Astrocyte (in vitro differentiated cells and primary cell): ENCODE measurements at regions not wholly inside any gene's neighbourhood (a gene's known extent, or its start where the extent isn't known, plus 50 kb on each side); places are given as distances from the start of the nearest gene placed in this dataset.

ENCODE experiments used
- CTCF ChIP-seq: IDR thresholded peaks from 2 replicates; pipeline ENCODE4 v1.5.1; 2011; ENCODE audit warnings: low read depth, mild to moderate bottlenecking, inconsistent platforms, low read length, moderate library complexity; ENCODE audit not compliant: insufficient read depth
- EZH2 ChIP-seq: IDR thresholded peaks from 2 replicates; pipeline ENCODE4 v1.6.1; 2012; ENCODE audit warnings: mild to moderate bottlenecking, low read length, inconsistent platforms; ENCODE audit not compliant: insufficient read depth

- no peak for TF ChIP-seq CTCF
- no peak for TF ChIP-seq EZH2
These were observed 59.4 kb upstream of the ZSWIM6 start for GRCh38 chr5:61272688-61273087.
